ENCODE measurements at regions not wholly inside any gene's neighbourhood (a gene's known extent, or its start where the extent isn't known, plus 50 kb on each side); places are given as distances from the start of the nearest gene placed in this dataset.
"Not testable (repeated sequence)": the region's sequence is repeated elsewhere in the genome, so short reads cannot be mapped to it uniquely, and the experiment has no call there.

DNA sequence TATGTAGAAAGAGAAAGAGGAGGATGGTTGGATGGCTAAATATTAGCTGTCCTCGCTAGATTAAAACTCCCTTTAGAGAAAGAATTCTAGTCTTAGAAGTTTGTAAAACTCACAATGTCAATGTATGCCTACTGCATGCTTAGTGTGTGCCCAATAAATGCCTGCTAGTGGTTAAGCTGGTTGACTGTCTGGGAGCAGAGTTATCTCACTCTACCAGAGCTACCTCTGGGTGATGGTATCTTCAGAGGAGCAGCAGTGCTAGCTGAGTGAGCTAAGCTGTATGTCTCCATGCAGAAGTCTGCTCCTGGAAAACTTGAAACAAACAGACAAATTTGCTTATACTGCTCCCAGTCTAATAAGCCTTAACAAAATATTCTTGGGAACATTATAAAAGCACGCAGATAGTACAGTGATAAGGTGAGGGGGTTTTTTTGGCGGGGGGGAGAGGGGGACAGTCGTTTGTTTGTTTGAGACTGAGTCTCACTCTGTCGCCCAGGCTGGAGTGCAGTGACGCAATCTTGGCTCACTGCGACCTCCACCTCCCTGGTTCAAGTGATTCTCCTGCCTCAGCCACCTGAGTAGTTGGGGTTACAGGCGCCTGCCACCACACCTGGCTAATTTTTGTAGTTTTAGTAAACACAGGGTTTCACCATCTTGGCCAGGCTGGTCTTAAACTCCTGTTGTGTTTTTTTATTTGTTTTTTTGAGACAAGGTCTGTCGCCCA lies 202.8 kb upstream of the TSC22D1 start:
- DNase-seq, result no peak

DNA sequence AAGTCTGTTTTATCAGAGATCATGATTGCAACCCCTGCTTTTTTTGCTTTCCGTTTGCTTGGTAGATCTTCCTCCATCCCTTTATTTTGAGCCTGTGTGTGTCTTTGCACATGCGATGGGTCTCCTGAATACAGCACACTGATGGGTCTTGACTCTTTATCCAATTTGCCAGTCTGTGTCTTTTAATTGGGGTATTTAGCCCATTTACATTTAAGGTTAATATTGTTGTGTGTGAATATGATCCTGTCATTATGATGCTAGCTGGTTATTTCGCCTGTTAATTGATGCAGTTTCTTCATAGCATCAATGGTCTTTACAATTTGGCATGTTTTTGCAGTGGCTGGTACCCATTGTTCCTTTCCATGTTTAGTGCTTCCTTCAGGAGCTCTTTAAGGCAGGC lies 199.2 kb upstream of the TSC22D1 start:
- not testable (repeated sequence) for DNase-seq

DNA sequence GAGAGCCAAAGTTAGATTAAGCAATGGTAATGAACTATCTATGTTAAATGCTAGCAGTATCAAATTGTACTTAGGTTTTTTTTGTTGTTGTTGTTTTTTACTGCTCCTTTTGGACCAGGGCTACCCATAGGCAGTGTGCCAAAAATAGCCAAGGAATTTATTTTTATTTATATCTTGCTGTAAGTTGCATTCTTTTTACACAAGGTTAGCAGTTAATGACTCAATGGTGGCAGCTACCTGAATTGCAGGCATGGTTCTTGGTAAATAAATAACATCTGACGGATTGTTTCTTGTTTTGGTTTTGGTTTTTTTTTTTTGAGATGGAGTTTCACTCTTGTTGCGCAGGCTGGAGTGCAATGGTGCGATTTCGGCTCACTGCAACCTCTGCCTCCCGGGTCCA lies 194.8 kb upstream of the TSC22D1 start:
- DNase-seq, result no peak

DNA sequence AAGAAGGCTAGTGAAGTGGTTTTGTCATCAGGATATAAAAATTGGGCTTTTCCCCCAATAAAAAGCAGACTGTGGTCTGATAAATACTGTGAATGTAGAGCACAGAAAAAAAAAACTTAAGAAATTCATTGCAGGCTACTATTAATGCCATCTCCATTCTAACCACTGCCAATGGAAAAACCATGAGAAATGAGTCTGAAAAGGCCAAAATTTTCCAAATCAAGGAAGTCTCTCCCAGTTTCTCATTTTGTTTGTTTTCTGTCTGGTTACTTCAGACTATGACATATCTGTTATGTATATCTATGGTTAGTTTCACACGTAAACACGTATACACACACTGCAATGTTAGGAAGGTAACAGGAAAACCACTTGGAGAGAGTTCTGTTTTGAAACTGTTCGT lies 193.6 kb upstream of the TSC22D1 start:
- no peak for DNase-seq

DNA sequence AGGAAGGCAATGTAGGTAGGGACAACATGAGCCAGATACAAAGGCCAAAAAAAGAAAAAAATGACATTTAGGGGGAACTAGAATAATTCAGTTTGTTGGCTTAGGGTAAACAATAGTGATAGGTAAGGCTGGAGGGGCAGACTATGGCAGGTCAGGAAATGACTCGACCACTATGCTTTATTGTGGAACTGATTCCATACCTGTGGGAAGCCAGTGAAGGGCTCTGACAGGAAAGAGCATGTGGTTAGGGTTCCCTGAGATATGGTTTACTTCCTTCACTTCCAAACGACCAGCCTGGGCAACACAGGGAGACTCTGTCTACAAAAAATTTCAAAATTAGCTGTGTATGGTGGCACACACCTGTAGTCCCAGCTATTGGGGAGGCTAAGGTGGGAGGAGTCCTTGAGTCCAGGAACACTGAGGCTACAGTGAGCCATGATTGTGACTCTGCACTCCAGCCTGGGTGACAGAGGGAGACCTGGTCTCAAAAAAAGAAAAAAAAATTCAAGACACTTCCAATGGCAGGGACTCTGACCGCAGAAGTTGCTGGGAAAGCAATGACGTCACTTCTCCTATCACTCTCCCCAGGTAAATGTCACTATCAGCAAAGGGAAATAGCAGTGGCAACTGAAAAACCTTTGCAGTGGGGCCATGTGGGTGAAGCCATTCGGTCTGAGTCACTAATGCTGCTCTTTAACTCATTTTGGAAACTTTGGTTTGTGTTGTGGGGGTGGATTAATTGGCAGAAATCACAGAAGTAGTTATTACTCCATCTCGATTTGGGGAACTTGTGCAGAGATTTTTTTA lies 192.8 kb upstream of the TSC22D1 start:
- no peak for DNase-seq

DNA sequence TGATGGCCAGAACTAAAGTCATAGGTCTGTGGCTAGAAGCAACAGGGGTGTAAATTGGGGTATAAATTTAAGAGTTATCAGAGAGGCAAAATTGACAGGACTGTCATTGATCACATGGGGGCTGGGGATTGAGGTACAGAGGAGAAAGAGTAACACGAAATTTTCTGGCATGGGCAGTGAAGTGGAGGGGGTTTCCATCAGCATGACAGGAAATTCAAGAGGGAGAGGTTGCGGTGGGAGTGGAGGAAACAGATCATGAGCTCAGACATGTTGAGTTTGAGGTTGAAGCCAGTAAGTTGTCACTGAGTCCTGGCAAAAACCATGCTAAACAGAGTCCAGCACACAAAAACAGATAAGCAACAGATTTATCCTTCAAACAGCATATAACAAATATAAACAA lies 192.1 kb upstream of the TSC22D1 start:
- peak; percentile 44 for DNase-seq

DNA sequence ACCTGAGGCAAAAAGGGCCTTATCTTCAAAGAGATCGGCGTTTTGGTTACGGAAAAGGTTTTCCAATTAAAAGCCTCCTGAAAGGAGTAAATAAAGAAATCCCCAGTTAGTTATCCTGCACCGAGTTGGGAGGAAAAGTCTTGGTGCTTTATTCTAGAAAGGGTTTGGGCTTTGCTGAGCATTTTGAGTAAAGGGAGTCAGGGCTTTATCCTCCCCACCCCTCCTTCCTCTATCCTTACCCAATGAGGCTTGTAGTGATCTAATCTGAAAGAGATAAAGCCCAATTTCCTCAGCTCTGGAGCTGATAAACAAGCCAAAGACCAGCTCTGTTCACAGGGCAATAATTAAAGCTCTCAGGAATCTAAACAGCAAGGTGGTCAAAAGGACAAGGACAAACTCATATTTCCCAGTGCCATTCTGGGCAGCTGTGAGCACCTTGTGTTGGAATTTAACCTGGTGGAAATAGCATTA lies 188.9 kb upstream of the TSC22D1 start:
- no peak for DNase-seq

DNA sequence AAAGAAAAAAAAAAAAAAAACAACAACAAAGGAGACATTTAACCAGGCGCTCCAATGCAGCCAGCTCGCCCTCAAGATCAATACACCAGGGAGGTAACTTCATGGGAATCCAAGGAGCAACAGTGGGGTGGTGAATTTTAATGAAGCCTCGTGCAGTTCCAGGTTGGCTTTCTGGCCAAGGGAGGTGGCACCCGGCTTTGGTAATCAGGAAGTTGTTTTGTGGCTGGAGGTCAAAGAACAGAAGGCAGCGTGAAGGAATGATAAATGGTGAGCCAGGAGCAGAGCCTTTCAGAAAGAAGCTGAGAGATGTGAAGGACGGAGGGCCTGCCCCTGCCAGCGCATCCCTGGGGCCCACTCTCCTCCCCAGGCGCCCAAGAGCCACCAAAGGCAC lies 188.2 kb upstream of the TSC22D1 start:
- DNase-seq, result no peak

DNA sequence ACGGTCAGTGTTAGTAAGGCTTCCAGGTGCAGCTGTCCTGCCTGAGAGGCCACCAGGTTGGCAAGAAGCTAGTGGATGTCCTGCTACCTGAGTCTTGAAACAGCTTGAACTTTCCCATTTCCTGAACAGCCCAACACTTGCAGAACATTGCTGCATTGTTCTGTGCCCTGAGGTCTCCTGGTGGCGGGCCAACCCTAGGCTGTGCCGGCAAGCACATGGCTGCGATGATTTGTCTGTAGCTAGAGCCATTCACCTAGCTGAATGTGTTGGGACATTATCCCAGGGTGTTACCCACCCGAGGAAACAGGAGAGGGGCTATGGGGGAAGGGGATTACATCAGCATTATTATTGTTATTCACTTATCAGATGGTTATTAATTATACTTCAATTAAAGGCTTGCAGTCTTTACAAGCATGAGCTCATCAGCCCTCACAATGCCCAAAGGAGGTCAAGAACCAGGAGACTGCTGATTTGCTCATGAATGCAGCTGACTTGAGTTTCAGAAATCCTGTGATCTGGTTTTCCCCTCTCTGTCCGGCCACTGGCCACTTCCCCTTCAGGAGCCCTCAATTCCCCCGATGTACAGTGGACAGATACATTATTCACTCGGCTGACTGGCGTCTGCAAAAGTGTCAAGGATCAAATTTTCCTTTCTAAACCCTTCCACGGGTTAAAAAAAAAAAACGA lies 187.6 kb upstream of the TSC22D1 start:
- no peak for DNase-seq

DNA sequence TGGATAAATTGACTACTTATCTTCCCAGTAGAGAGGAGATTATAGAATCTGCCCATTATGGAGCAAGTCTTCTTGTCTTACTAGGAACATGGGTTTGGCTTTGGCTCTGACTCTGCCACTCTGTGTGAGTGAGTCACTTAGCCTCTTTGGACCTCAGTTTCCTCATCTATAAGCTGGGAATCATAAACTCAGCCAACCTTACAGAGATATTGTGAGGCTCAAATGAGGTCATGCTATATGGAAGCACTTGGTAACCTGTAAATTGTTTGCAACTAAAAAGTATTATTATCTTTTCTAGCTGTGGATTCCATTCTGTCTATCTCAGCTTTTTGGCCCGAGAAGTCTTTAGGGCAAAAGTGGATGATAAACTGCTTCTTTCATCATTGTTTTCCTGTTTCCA lies 186.8 kb upstream of the TSC22D1 start:
- DNase-seq, result no peak

DNA sequence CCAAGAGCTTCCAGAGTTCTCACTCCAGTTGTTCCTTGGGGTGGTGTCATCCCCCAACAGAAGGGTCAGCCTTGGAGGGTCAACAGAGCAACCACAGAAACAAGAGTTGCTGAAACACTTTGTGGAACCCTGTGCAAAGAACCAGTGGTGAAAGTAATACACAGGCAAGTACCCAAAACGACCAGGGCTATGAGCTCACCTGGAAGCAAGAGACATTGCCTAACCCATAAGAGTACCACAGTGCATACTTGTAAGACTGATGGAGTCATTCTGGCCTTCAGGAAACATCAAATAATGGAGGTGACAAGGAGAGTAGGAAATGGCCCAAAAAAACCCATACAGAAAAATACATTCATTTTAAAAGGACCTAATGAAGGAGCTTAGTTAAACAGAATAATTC lies 184.3 kb upstream of the TSC22D1 start:
- no peak for DNase-seq

DNA sequence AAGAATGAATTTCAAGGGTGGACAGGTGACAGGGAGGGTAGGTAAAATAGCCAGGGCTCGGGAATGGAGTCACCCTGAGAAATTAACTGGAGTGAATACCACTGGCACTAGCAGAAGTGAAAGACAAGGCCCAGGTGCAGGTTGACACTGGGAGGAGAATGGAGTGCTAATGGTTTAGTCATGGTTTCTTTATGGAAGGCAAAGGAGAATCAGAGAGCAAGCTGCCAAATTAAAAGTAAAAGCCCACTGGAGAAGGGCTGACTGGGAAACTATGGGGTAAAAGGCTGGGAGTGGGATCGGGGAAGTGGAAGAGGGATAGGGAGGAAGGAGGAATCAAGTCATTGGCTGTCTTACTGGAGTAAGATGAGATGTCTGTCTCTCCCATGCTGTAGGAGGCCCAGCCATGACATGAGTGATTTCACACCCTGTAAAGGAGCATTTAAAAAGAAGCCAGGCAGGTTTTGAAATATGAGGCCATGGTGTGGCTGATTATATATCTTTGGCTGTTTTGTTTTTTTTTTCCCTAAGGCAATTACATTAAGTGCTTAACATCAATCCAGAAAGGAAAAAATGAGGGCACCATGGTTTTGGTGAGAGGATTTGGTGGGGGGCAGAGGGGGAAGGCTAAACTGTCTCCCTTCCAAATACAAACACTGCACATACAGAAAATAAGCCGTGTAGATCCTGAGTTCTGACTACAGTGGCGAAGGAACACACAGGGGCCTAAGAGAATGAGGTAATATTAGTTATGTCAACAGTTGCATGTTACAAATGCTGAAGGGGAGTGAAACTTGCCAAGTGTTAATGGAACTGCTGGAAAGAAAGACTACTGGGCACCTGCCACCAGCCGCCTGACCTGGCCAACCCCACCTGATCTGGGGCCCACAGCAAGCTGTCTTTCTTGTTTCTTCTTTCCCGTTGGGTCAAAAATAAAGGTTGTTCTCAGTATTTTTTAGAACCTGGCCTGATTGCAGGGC lies 183.5 kb upstream of the TSC22D1 start:
- no peak for DNase-seq

DNA sequence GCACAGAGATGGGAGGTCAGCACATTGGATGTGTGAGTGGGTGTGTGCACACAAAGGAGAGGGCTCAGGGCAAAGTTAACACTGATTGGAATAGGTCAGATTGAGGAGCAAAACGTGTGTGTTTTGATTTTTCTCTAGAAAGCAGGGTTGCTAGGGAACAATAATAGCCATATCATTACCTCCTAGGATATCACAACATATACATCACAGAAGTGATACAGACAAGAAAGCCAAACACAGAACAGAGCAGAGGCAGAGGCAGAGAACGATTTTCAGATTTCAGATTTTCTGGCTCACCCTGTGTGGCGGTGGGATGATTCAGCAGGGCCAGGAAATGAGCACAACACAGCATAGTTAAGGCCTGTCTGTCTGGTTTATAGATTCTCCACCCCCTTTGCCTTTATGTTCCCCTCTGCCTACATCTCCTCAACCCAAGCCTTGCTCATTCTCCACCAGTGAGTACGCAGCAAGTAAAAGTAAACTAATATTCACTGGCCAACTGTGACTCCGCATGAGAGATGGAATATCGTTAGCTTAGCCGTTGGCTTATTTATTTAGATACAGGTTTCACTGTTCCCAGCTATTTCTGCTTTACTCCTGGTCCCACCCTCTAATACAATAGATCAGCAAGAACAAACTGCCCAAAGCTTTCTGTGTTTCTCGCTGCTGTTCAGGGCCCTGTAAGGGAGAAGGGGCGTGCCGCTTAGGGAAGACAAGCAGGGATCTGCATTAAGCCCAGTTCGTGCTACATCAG lies 182.7 kb upstream of the TSC22D1 start:
- no peak for DNase-seq

DNA sequence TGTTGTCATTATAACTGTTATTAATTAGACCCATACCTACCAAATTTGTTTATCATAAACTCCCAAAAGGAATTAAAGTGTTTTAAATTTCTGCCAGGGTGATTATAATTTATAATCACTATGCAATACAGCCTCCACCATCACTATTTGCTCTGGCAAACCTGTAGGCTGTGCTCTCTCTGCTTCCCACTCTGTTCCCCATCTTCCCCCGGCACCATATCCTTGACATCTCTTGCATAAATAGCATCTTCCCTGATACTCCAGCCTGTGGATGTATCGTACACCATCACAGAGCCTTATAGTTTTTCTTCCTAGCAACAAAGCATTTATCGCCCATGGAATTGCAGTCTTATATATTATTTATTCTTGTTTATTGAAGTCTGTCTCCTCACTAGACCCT lies 181.5 kb upstream of the TSC22D1 start:
- DNase-seq, result no peak

DNA sequence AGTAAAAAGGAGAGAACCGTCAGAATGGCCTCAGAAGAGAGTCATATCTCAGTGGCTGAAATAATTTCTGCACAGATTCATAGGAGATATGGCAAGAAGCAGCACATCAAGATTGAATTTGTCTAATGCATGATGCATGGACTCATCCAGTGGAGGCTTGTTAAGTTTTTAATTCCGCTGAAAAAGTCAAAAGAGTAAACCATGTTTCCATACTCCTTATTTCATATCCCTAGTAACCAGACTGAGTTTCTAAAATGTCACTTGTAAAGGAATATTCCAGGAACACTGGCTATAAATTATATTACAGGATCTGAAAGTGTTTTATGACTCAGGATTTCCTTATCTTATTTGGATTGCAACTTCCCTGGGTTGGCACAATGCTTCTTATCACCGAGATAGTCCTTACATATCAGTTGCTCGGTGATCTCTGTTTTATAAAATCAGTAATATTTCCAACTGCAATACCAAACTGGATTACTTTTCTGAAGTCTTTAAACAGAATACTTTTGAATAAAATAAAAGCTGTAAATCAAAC lies 180.2 kb upstream of the TSC22D1 start:
- no peak for DNase-seq

DNA sequence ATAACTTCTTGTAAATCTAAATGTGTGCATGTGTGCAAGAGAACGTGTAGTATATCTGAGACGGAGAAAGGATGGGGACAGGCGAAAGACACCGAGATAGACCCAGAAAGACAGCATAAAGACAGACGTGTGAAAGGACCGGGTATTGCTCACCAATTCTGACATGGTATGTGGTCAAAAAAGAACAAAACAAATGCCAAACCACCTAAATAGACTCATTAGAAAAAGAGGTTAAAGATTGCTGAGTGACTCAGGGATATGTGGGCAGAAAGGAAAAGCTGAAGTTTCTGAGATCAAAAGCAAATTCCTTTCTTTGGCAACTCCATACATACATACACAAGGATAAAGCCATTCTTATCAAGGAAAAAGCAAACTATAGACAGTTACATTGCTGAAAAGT lies 179.7 kb upstream of the TSC22D1 start:
- no peak for DNase-seq

DNA sequence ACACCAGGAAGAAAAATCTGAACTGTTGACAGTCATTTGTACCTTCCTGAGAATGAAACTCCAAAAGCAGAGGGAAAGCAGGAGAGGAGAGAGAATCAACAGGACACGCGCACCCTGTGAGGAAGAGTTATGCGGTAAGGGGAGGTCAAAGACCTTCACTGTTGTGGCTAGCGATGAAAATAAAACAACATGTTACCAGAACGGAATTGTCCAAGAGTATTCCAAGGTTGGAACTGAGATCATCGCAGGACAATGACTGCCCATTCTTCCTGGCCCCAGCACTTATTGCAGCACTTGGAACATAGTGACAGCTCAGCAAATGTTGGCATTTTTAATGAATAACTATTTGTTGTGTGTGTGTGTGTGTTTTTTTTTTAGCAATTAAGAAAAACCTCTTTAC lies 176.0 kb upstream of the TSC22D1 start:
- no peak for DNase-seq

DNA sequence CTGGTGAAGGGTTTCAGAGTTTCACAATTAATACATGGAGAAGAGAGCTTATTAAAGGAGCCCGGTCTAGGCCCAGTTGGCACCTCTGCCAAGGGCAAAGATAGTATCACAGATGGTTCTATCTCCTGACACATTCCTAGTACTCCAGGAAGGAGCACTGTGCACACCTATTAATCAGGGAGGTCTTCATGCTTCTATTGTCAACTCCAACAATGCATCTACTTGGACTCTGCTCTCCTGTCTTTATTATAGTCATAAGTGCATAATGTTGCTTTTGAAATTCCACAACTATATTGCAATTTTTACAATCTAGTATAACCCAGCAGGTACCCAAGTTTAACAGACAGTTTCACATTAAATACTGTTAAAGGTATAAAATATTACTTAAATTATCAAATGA lies 174.5 kb upstream of the TSC22D1 start:
- DNase-seq, result no peak

DNA sequence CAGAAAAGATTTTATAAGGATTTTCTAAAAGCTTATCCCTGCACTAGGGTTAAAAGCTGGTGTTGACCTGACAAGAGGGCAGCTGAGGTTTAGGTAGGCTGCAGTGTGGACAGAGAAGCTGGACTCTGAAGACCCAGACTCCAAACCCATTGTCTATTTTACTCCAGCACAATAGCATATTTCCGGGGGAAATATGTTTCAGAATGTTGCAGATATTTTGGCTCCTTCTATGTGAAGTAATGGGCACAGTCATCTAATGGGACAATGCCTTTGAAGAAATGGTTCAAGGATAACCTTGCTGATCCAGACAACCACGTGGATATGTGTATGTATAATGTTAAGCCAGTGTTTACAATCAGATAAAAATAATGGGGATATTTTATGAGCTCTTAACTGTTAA lies 173.8 kb upstream of the TSC22D1 start:
- no peak for DNase-seq

DNA sequence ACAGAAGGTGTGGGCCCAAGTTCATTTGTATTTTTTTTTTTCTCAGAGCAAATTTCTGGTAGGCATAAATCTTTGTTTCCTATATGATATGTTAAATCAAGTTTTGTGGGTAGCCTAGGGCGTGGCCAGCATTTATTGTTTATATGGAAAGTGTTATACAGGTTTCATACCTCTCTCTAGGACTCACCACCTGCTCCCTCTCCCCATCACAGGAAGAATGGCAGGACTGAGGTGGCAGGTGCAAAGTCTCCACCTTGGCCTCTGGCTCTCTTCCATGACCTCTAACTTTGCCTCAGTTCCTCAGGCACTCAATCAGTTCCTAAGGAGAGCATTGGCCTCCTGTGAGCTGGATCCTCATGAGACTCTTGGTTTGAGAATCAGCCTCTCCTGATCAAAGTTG lies 172.3 kb upstream of the TSC22D1 start:
- DNase-seq, result no peak

DNA sequence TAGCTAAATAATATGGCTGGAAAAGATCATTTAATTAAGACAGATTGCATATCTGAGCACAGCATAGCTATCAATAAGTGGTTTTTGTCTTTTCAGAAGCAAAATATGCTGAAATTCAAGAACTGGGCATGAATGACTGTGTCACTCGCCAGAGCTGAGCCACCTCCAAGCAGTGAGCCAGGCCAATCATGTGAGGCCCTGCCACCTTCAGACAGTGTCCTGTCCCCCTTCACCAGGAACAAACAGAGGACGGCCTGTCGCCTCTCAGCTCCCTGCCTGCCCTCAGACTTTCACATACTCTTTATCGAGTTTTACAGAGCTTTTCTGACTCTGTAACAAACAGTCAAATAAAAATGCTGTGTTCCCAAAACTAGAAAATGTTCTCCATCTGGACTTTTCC lies 171.0 kb upstream of the TSC22D1 start:
- DNase-seq, result no peak

DNA sequence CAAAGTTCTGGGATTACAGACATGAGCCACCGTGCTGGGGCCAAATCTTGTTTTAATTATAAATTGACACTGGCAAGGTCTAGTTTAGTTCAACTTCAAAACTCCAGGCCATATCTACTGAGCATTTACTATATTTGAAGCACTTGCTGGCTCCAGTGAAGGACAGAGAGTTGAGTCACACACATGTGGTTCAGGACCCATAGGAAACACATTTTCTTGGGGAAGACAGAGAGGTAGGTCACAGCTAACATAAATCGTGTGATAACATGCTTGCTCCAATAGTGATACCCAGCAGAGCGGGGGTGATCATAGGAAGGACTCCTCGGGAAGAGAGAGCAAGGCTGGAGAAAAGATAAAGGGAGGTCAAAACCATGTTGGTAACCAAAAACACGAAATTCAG lies 170.6 kb upstream of the TSC22D1 start:
- DNase-seq, result no peak
